Neural crest cell (in vitro differentiated cells): ENCODE measurements at regions not wholly inside any gene's neighbourhood (a gene's known extent, or its start where the extent isn't known, plus 50 kb on each side); places are given as distances from the start of the nearest gene placed in this dataset.

Source experiments
- DNase-seq: peaks from one replicate; pipeline ENCODE4 v3.0.0; 2021; ENCODE audit warnings: low read depth, mixed read lengths, low spot score
- H3K27ac Mint-ChIP-seq: one replicate; pipeline ENCODE4 v1.8.0; 2021; ENCODE audit warnings: mild to moderate bottlenecking, mixed read lengths; ENCODE audit not compliant: unreplicated experiment
- H3K27me3 Mint-ChIP-seq: 2 replicates; pipeline ENCODE4 v1.8.0; 2021; ENCODE audit warnings: low read depth, mild to moderate bottlenecking, mixed read lengths
- H3K36me3 Mint-ChIP-seq: 2 replicates; pipeline ENCODE4 v1.8.0; 2021; ENCODE audit warnings: low read depth, mild to moderate bottlenecking, mixed read lengths
- H3K4me1 Mint-ChIP-seq: 2 replicates; pipeline ENCODE4 v1.8.0; 2021; ENCODE audit warnings: mixed read lengths
- H3K4me3 Mint-ChIP-seq: one replicate; pipeline ENCODE4 v1.8.0; 2021; ENCODE audit warnings: mild to moderate bottlenecking, mixed read lengths
- H3K9me3 Mint-ChIP-seq: 2 replicates; pipeline ENCODE4 v1.8.0; 2021; ENCODE audit warnings: mixed read lengths
- TF ChIP-seq, protein P1 (sequence below): fragments of 200-600 bp; sonication (generic); conservative IDR thresholded peaks from 2 replicates; pipeline ENCODE4 v1.5.0; 2021; ENCODE audit warnings: antibody characterized with exemption, mild to moderate bottlenecking

- H3K27me3 Mint-ChIP-seq = no peaks in the 10 kb centered on the region
- TF ChIP-seq, protein P1, sequence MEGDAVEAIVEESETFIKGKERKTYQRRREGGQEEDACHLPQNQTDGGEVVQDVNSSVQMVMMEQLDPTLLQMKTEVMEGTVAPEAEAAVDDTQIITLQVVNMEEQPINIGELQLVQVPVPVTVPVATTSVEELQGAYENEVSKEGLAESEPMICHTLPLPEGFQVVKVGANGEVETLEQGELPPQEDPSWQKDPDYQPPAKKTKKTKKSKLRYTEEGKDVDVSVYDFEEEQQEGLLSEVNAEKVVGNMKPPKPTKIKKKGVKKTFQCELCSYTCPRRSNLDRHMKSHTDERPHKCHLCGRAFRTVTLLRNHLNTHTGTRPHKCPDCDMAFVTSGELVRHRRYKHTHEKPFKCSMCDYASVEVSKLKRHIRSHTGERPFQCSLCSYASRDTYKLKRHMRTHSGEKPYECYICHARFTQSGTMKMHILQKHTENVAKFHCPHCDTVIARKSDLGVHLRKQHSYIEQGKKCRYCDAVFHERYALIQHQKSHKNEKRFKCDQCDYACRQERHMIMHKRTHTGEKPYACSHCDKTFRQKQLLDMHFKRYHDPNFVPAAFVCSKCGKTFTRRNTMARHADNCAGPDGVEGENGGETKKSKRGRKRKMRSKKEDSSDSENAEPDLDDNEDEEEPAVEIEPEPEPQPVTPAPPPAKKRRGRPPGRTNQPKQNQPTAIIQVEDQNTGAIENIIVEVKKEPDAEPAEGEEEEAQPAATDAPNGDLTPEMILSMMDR = no peak
- H3K36me3 Mint-ChIP-seq = no peaks in the 10 kb centered on the region
- H3K4me1 Mint-ChIP-seq = no peaks in the 10 kb centered on the region
- H3K27ac Mint-ChIP-seq = no peak overlapping the region
- H3K4me3 Mint-ChIP-seq = no peak overlapping the region
- no peaks in the 10 kb centered on the region for H3K9me3 Mint-ChIP-seq
- no peak for DNase-seq
Observed at GRCh38 chr12:58090685-58091084, 149.3 kb downstream of the ATP23 start.

- H3K4me3 Mint-ChIP-seq = no peak overlapping the region
Observed at GRCh38 chr12:58095002-58095401, 153.6 kb downstream of the ATP23 start.

DNA sequence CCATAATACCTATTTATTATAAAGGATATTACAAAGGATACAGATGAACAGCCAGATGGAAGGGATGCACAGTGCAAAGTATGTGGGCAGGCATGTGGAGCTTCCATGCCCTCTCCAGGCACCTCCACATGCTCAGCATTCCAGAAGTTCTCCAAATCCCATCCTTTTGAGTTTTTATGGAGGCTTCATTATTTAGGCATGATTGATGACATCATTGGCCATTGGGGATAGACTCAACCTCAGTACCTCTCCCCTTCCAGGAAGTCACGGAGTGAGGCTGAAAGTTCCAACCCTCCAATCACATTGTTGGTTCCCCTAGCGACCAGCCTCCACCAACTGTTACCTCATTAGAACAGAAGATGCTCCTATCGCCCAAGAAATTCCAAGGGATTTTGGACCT, 156.4 kb downstream of the ATP23 start:
- Mint-ChIP-seq H3K9me3 (peaks cover 8% of the 10 kb centered on the region), H3K36me3 (no peaks in the 10 kb centered on the region), H3K27me3 (peaks cover 4% of the 10 kb centered on the region), H3K27ac (no peak overlapping the region), H3K4me1 (no peaks in the 10 kb centered on the region), H3K4me3 (no peak overlapping the region)
- no peak for DNase-seq
- TF ChIP-seq, protein P1 = no peak

More at GRCh38 chr12:58095002-58095401, 153.6 kb downstream of the ATP23 start:
- no peak overlapping the region for H3K27ac Mint-ChIP-seq
- H3K36me3 Mint-ChIP-seq = no peaks in the 10 kb centered on the region
- H3K27me3 Mint-ChIP-seq = no peaks in the 10 kb centered on the region
- TF ChIP-seq, protein P1 = no peak
- no peaks in the 10 kb centered on the region for H3K4me1 Mint-ChIP-seq
- H3K9me3 Mint-ChIP-seq = peaks cover 4% of the 10 kb centered on the region
- DNase-seq = no peak

DNA sequence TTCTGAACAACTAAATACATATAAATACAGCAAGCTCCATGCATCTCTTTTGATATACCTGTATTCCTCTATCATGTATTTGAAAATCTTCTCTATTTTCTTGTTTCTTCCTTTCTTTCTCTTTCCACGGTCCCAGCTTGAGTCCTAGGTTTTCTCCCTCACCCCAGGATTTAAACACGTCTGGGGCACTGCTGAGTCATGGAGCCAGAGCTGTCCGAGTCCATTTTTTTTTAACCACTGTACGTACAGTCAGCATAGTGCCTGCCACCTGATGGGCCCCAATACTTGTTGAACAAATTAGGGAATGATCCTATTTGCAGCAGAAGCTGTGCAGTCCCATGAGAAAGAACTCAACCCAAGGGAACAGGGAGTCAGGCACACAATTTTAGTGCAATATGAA, 158.1 kb downstream of the ATP23 start:
- Mint-ChIP-seq H3K9me3 (peaks cover 8% of the 10 kb centered on the region), H3K27ac (no peak overlapping the region), H3K27me3 (peaks cover 7% of the 10 kb centered on the region), H3K4me1 (no peaks in the 10 kb centered on the region), H3K36me3 (no peaks in the 10 kb centered on the region), H3K4me3 (no peak overlapping the region)
- DNase-seq = no peak
- TF ChIP-seq, protein P1 = no peak

- no peak overlapping the region for H3K4me3 Mint-ChIP-seq
- no peak for DNase-seq
- H3K27ac Mint-ChIP-seq = no peak overlapping the region
- TF ChIP-seq, protein P1 = no peak
- no peaks in the 10 kb centered on the region for H3K36me3 Mint-ChIP-seq
- H3K4me1 Mint-ChIP-seq = no peaks in the 10 kb centered on the region
- peaks cover 7% of the 10 kb centered on the region for H3K27me3 Mint-ChIP-seq
- H3K9me3 Mint-ChIP-seq = peaks cover 7% of the 10 kb centered on the region
Observed at GRCh38 chr12:58104351-58104755, 163.0 kb downstream of the ATP23 start.
